SK-N-SH (cell line): ENCODE measurements at regions not wholly inside any gene's neighbourhood (a gene's known extent, or its start where the extent isn't known, plus 50 kb on each side); places are given as distances from the start of the nearest gene placed in this dataset.

ENCODE experiments used
- CHD2 ChIP-seq: fragments of 150-350 bp; IDR thresholded peaks from 2 replicates; pipeline ENCODE4 v1.6.1; 2018; ENCODE audit warnings: low read length; ENCODE audit not compliant: partially characterized antibody
- EZH2phosphoT487 ChIP-seq: fragments of 200-600 bp; sonication (generic); IDR thresholded peaks from 2 replicates; pipeline ENCODE4 v1.6.1; 2017; ENCODE audit warnings: low read depth, mixed run types, mild to moderate bottlenecking, antibody characterized with exemption, moderate library complexity, borderline replicate concordance
- JUND ChIP-seq: IDR thresholded peaks from 2 replicates; pipeline ENCODE4 v1.4.0; 2012
- NFIC ChIP-seq: IDR thresholded peaks from 2 replicates; pipeline ENCODE4 v1.4.0; 2012; ENCODE audit warnings: borderline replicate concordance
- REST ChIP-seq: IDR thresholded peaks from 2 replicates; pipeline ENCODE4 v1.6.1; 2012; ENCODE audit warnings: mild to moderate bottlenecking, low read depth, low read length, moderate library complexity
- RFX5 ChIP-seq: IDR thresholded peaks from 2 replicates; pipeline ENCODE4 v1.6.1; 2012; ENCODE audit warnings: mild to moderate bottlenecking, improper control_type of control experiment, low read length
- SIN3A ChIP-seq: IDR thresholded peaks from 2 replicates; pipeline ENCODE4 v1.6.1; 2012; ENCODE audit warnings: low read depth, mild to moderate bottlenecking, low read length, moderate library complexity, borderline replicate concordance
- TF ChIP-seq, protein P1 (sequence below): fragments of 200-600 bp; sonication (generic); IDR thresholded peaks from 2 replicates; pipeline ENCODE4 v1.6.1; 2017; ENCODE audit warnings: antibody characterized with exemption, mild to moderate bottlenecking, moderate library complexity

GRCh38 chr7:53119514-53119941 is 84.1 kb downstream of the POM121L12 start:
- TF ChIP-seq, protein P1, sequence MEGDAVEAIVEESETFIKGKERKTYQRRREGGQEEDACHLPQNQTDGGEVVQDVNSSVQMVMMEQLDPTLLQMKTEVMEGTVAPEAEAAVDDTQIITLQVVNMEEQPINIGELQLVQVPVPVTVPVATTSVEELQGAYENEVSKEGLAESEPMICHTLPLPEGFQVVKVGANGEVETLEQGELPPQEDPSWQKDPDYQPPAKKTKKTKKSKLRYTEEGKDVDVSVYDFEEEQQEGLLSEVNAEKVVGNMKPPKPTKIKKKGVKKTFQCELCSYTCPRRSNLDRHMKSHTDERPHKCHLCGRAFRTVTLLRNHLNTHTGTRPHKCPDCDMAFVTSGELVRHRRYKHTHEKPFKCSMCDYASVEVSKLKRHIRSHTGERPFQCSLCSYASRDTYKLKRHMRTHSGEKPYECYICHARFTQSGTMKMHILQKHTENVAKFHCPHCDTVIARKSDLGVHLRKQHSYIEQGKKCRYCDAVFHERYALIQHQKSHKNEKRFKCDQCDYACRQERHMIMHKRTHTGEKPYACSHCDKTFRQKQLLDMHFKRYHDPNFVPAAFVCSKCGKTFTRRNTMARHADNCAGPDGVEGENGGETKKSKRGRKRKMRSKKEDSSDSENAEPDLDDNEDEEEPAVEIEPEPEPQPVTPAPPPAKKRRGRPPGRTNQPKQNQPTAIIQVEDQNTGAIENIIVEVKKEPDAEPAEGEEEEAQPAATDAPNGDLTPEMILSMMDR, result no peak
- no peak for TF ChIP-seq CHD2
- TF ChIP-seq EZH2phosphoT487, result no peak
- no peak for TF ChIP-seq SIN3A
- no peak for TF ChIP-seq NFIC
- no peak for TF ChIP-seq JUND
- TF ChIP-seq RFX5, result no peak
- TF ChIP-seq REST, result no peak
